HCT116 (cell line): ENCODE measurements at regions not wholly inside any gene's neighbourhood (a gene's known extent, or its start where the extent isn't known, plus 50 kb on each side); places are given as distances from the start of the nearest gene placed in this dataset.

Source experiments
- CTCF ChIP-seq, 3 experiments: fragments of 200-600 bp in 1 of 3; sonication (generic) in 1 of 3; IDR thresholded peaks in 2 of 3; conservative IDR thresholded peaks in 1 of 3; 2 replicates each; pipeline ENCODE4 v1.5.1; 2012 to 2017; ENCODE audit warnings: low read depth in 2 of 3, low read length in 2 of 3, antibody characterized with exemption in 1 of 3, borderline replicate concordance in 1 of 3, control low read depth in 1 of 3, mild to moderate bottlenecking in 1 of 3, mixed read lengths in 1 of 3, mixed run types in 1 of 3, moderate library complexity in 1 of 3; ENCODE audit not compliant: insufficient read depth in 1 of 3
- EZH2 ChIP-seq: fragments of 200-600 bp; sonication (generic); IDR thresholded peaks from 2 replicates; pipeline ENCODE4 v1.6.1; 2017; ENCODE audit warnings: antibody characterized with exemption, mixed run types
- MAX ChIP-seq: IDR thresholded peaks from 2 replicates; pipeline ENCODE4 v1.6.1; 2012
- POLR2A ChIP-seq: IDR thresholded peaks from 2 replicates; pipeline ENCODE4 v1.7.0; 2011; ENCODE audit warnings: borderline replicate concordance; ENCODE audit not compliant: insufficient read depth, insufficient read length; ENCODE audit errors: extremely low read depth
- REST ChIP-seq: IDR thresholded peaks from 2 replicates; pipeline ENCODE4 v1.6.1; 2012; ENCODE audit warnings: low read depth
- SRF ChIP-seq: IDR thresholded peaks from 2 replicates; pipeline ENCODE4 v1.6.1; 2012; ENCODE audit warnings: low read depth
- TCF7L2 ChIP-seq: IDR thresholded peaks from 2 replicates; pipeline ENCODE4 v1.7.0; 2011; ENCODE audit warnings: borderline replicate concordance, inconsistent platforms; ENCODE audit not compliant: insufficient read depth, insufficient read length; ENCODE audit errors: extremely low read depth

GRCh38 chr1:87830432-87830978 is 501.8 kb downstream of the LMO4 start:
- TF ChIP-seq POLR2A: no peak
- TF ChIP-seq CTCF (IDR thresholded peaks at IDR 0.05 in 2 of 3, conservative IDR thresholded peaks at IDR 0.05 in 1 of 3; ENCODE audit: borderline replicate concordance in 1 of 3, insufficient read depth in 1 of 3, low read depth in 2 of 3, low read length in 2 of 3): no peak
- no peak for TF ChIP-seq SRF
- TF ChIP-seq REST: no peak
- TF ChIP-seq TCF7L2: no peak
- TF ChIP-seq EZH2: no peak
- no peak for TF ChIP-seq MAX
